ENCODE measurements at regions not wholly inside any gene's neighbourhood (a gene's known extent, or its start where the extent isn't known, plus 50 kb on each side); places are given as distances from the start of the nearest gene placed in this dataset.

DNA sequence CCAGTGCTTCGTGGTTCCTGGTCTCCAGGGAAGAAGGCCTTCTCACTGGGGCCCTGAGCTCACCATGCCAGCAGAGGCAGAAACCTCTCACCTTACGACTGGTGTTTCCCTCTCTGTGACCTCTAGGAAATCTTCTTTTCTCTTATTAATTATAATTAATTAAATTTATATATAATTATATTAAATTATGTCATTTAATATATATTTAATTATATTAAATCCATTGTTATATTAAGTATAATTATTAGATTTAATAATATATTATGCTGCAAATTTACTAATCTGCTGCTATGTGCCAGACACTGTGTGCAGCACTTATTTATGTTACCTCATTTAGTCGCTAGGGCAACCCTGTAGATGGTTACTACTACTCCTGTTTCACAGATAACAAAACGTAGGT is 70.3 kb upstream of the MBIP start:
- TF ChIP-seq, protein P1, sequence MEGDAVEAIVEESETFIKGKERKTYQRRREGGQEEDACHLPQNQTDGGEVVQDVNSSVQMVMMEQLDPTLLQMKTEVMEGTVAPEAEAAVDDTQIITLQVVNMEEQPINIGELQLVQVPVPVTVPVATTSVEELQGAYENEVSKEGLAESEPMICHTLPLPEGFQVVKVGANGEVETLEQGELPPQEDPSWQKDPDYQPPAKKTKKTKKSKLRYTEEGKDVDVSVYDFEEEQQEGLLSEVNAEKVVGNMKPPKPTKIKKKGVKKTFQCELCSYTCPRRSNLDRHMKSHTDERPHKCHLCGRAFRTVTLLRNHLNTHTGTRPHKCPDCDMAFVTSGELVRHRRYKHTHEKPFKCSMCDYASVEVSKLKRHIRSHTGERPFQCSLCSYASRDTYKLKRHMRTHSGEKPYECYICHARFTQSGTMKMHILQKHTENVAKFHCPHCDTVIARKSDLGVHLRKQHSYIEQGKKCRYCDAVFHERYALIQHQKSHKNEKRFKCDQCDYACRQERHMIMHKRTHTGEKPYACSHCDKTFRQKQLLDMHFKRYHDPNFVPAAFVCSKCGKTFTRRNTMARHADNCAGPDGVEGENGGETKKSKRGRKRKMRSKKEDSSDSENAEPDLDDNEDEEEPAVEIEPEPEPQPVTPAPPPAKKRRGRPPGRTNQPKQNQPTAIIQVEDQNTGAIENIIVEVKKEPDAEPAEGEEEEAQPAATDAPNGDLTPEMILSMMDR (conservative IDR thresholded peaks at IDR 0.05; ENCODE audit: low read depth, low read length): no peak
- TF ChIP-seq BHLHE40 (IDR thresholded peaks at IDR 0.05; ENCODE audit: low read depth, low read length) (no peak), POLR2A (IDR thresholded peaks at IDR 0.05; ENCODE audit: low read depth, low read length) (no peak), SMC3 (IDR thresholded peaks at IDR 0.05; ENCODE audit: low read depth, low read length) (no peak), MAZ (IDR thresholded peaks at IDR 0.05; ENCODE audit: borderline replicate concordance, low read depth, low read length) (no peak), CEBPB (IDR thresholded peaks at IDR 0.05; ENCODE audit: low read depth, low read length) (no peak), RAD21 (IDR thresholded peaks at IDR 0.05; ENCODE audit: low read length) (no peak)
